Lung (tissue), 11 donors: ENCODE measurements at regions not wholly inside any gene's neighbourhood (a gene's known extent, or its start where the extent isn't known, plus 50 kb on each side); places are given as distances from the start of the nearest gene placed in this dataset.

ENCODE experiments used
- ATAC-seq: fragments of 200-7000 bp; cut with Tn5 transposase; one replicate; pipeline ENCODE4 v1.9.1; 2020; ENCODE audit warnings: moderate number of reproducible peaks; ENCODE audit not compliant: insufficient read depth, low FRiP score
- DNase-seq, 3 donors: peaks; one replicate each; pipeline ENCODE4 v3.0.0-alpha.2; 2013 to 2017
- H3K27ac ChIP-seq, 2 donors: one replicate each; pipeline ENCODE4 v1.5.1; 2013; ENCODE audit warnings: mild to moderate bottlenecking in 2 of 2, moderate library complexity in 2 of 2, control low read depth in 1 of 2, inconsistent platforms in 1 of 2, low read depth in 1 of 2, low read length in 1 of 2
- H3K27me3 ChIP-seq, 3 donors: one replicate each; pipeline ENCODE4 v1.5.1; 2013; ENCODE audit warnings: low read length in 2 of 3; ENCODE audit not compliant: control insufficient read depth in 3 of 3, insufficient read depth in 3 of 3
- H3K36me3 ChIP-seq, 4 donors: one replicate each; pipeline ENCODE4 v1.5.1; 2013; ENCODE audit warnings: low read length in 4 of 4, mild to moderate bottlenecking in 1 of 4, moderate library complexity in 1 of 4; ENCODE audit not compliant: control insufficient read depth in 4 of 4, insufficient read depth in 4 of 4
- H3K4me1 ChIP-seq, 5 donors: one replicate each; pipeline ENCODE4 v1.5.1; 2013; ENCODE audit warnings: low read length in 5 of 5, mild to moderate bottlenecking in 2 of 5, moderate library complexity in 1 of 5; ENCODE audit not compliant: control insufficient read depth in 5 of 5, insufficient read depth in 5 of 5
- H3K4me3 ChIP-seq: one replicate; pipeline ENCODE4 v1.5.1; 2013; ENCODE audit warnings: mild to moderate bottlenecking, control low read depth, moderate library complexity
- H3K9ac ChIP-seq, 2 donors: one replicate each; pipeline ENCODE4 v1.5.1; 2013; ENCODE audit warnings: low read length in 2 of 2, control low read depth in 1 of 2; ENCODE audit not compliant: insufficient read depth in 1 of 2
- H3K9me3 ChIP-seq, 4 donors: one replicate each; pipeline ENCODE4 v1.5.1; 2013; ENCODE audit warnings: low read length in 3 of 4, mild to moderate bottlenecking in 1 of 4, moderate library complexity in 1 of 4; ENCODE audit not compliant: control insufficient read depth in 4 of 4, insufficient read depth in 3 of 4
- WGBS, 2 donors: extraction: QIAGEN DNeasy Blood & Tissue Kit; methylation state at CpG; one replicate each; pipeline ENCODE4 v1.1.7; 2013; 5-methylcytosine and 5-hydroxymethylcytosine counted together
- TF ChIP-seq, protein P1 (sequence below): IDR thresholded peaks from 2 replicates; pipeline ENCODE4 v1.5.1; 2012; ENCODE audit warnings: mild to moderate bottlenecking; ENCODE audit errors: control extremely low read depth, extremely low read depth
- donor health status: control.
- donor health status: control.
- donor health status: Bipolar disorder and iron deficiency.
- donor health status: healthy.
- donor health status: DM: yes; HTN: yes; CAD: no.

GRCh38 chr11:15505155-15505554, 390.4 kb downstream of the INSC start:
- H3K4me3 ChIP-seq = no peak overlapping the region
- no peaks in the 10 kb centered on the region for H3K4me1 ChIP-seq
- ATAC-seq = no peak
- no peak overlapping the region for H3K9ac ChIP-seq
- H3K27ac ChIP-seq = no peak overlapping the region
- H3K27me3 ChIP-seq = no peaks in the 10 kb centered on the region
- DNase-seq = no peak
- 94 to 96% methylated on average over 1 of the region's 1 CpG for WGBS, 2 donors
- TF ChIP-seq, protein P1, sequence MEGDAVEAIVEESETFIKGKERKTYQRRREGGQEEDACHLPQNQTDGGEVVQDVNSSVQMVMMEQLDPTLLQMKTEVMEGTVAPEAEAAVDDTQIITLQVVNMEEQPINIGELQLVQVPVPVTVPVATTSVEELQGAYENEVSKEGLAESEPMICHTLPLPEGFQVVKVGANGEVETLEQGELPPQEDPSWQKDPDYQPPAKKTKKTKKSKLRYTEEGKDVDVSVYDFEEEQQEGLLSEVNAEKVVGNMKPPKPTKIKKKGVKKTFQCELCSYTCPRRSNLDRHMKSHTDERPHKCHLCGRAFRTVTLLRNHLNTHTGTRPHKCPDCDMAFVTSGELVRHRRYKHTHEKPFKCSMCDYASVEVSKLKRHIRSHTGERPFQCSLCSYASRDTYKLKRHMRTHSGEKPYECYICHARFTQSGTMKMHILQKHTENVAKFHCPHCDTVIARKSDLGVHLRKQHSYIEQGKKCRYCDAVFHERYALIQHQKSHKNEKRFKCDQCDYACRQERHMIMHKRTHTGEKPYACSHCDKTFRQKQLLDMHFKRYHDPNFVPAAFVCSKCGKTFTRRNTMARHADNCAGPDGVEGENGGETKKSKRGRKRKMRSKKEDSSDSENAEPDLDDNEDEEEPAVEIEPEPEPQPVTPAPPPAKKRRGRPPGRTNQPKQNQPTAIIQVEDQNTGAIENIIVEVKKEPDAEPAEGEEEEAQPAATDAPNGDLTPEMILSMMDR = no peak
- no peaks in the 10 kb centered on the region for H3K9me3 ChIP-seq
- no peaks in the 10 kb centered on the region for H3K36me3 ChIP-seq

GRCh38 chr11:15507592-15507991, 392.9 kb downstream of the INSC start:
- H3K36me3 ChIP-seq = no peaks in the 10 kb centered on the region
- no peak overlapping the region for H3K4me3 ChIP-seq
- no peaks in the 10 kb centered on the region for H3K27me3 ChIP-seq
- H3K9ac ChIP-seq = no peak overlapping the region
- ATAC-seq (peak; percentile 58), DNase-seq (peak in 2 of 3 donors; percentile 7 to 29)
- H3K9me3 ChIP-seq = peaks cover 0 to 2% (median 0%) of the 10 kb centered on the region in 4 donors
- 63 to 76% methylated on average over 6 of the region's 6 CpGs for WGBS, 2 donors
- TF ChIP-seq, protein P1 = no peak
- no peak overlapping the region for H3K27ac ChIP-seq
- no peaks in the 10 kb centered on the region for H3K4me1 ChIP-seq

DNA sequence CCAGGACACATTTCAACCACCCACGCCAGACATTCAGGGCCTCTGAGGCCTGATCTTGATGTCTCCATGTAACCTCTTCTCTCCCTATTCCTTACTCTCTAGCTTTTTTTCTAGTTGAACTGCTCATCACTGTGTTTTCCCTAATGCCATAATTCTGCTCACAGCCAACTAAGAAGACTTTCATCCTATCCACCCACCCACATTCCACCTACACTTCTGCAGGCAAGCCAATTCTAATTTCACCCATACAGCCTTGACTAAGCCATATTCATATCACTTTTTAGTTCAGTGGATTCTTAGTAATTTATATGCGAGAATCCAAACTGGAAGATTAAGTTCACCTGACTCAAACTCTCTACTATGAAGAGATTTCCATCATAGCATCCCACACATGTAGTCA, 394.4 kb downstream of the INSC start:
- Histone ChIP-seq H3K36me3 (no peaks in the 10 kb centered on the region), H3K9me3 (peaks cover 0 to 2% (median 0%) of the 10 kb centered on the region in 4 donors), H3K4me3 (no peak overlapping the region), H3K9ac (no peak overlapping the region), H3K27me3 (no peaks in the 10 kb centered on the region), H3K27ac (no peak overlapping the region), H3K4me1 (no peaks in the 10 kb centered on the region)
- DNase-seq (no peak), ATAC-seq (no peak)
- WGBS, 2 donors = 97 to 99% methylated on average over 2 of the region's 2 CpGs
- TF ChIP-seq, protein P1 = no peak

GRCh38 chr11:15519124-15519791, 404.5 kb downstream of the INSC start:
- WGBS, 2 donors = 72 to 80% methylated on average over 2 of the region's 2 CpGs
- Histone ChIP-seq H3K4me3 (no peak overlapping the region), H3K36me3 (no peaks in the 10 kb centered on the region), H3K4me1 (no peaks in the 10 kb centered on the region), H3K27me3 (no peaks in the 10 kb centered on the region), H3K9me3 (peaks cover 1 to 4% (median 3%) of the 10 kb centered on the region in 4 donors), H3K27ac (no peak overlapping the region), H3K9ac (no peak overlapping the region)
- DNase-seq (peak in 1 of 3 donors; percentile 11), ATAC-seq (no peak)
- TF ChIP-seq, protein P1 = no peak
